HG03280 (cell line): ENCODE measurements at regions not wholly inside any gene's neighbourhood (a gene's known extent, or its start where the extent isn't known, plus 50 kb on each side); places are given as distances from the start of the nearest gene placed in this dataset.

ENCODE experiments used
- ATAC-seq: cut with Tn5 transposase; IDR thresholded peaks from one replicate; pipeline ENCODE4 v1.9.1; 2021; ENCODE audit warnings: mild to moderate bottlenecking, moderate library complexity; ENCODE audit not compliant: unreplicated experiment

DNA sequence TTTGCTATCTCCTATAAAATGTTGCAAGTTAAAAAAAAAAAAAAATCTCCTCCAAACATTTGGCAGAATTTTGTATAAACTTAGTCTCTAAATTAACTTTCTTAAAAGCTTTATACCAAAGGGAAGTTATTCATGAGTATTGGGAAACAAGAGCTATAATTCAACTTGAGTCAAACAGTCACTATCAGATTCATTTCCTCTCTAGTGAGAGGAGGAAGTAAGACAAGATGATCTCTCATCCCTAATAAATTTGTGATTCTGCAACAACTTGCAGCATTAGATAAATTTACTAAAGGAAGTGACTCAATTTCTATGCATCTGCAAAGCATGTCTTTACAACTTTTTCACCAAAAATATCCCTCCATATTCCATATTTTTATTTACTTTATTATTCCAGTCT lies 135.4 kb upstream of the GNPDA2 start:
- ATAC-seq: no peak

DNA sequence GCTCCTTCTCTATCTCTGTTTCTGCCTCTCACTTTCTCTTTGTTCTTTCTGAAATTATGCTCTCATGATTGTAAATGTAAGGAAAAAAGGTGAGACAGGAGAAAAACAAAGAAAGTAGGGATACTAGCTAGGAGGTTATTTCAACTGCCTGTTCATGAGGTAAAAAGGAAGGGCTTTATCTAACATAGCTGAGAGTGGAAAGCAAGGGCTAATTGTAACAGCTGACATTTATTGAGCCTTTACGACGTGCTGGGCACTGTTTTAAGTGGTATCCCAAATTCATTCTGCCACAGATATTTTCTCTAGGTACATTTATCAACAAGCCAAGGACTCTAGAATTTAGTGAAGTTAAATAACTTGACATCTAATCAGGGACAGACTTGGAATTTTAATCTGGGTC lies 133.1 kb upstream of the GNPDA2 start:
- no peak for ATAC-seq

DNA sequence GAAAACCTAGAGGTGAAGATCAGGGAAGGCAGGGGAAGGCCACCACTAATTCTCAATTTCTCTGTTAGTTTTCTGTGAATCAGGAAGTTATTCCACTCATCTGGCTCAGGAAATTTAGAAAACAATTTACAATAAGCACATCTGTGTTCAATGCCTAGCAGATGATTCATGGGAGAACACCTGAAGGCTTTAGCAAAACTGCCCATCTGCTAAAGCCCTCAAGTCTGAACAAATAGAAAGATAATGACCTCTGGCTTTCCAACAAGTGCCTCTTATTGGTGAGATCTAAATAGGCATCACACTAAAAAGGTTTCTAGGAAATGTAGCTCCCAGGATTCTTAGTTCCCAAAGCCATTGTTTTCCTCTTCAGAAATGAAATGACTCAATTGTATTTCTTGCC lies 122.1 kb upstream of the GNPDA2 start:
- ATAC-seq: no peak

DNA sequence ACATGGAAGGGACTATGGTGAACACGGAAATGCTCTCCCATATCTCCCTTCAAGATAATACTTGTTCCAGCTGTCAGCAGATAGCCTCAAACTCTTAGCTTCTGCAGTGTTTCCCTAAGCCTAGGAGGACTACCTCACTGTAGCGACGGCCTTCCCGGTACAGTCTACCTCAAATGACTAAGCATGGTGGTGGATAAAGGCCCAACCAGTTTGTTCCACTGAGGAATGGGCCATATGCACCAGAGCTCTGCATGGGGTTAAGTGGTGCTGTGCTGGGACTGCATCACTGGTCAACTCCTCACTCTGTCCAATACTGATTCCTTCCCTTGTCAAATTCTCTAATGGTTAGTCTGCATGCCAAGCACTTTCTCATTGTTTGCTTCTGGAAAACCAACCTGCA lies 119.6 kb upstream of the GNPDA2 start:
- ATAC-seq: no peak

DNA sequence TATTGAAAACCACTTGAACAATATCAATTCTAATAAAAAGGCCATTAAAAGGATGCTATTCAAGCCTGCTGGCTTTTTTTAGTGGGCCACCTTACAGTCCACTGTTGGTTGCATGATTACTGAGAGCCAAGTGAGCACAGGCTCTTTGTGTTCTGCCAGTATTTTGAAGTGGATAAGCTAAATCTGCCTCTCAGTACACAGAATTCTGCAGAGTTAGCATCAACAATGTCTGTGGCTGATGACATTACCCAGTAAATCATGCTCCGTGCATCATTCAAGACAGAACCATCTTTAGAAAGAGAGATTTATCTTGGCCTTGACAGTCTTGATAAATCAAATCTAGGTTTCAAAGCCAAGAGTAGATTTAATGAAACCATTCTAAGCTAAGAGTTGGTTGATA lies 119.0 kb upstream of the GNPDA2 start:
- ATAC-seq: no peak

DNA sequence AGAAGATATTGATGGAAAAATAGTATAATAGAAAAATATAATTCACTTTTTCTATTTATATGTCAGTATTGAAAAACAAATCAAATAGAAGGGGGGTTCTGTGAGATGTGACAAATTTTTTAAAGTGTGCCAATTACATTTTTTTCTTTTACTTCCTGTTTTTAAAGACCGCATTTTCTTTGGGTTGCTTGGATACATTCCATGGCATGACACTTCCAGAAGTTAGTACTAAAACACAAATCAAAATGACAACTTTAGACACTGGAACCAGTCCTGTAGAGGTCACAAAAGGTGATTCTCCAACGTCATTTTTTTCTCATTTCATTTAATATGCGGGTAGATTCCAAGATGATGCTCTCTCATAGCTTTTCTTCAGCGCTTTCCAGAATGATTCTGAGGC lies 116.2 kb upstream of the GNPDA2 start:
- no peak for ATAC-seq

DNA sequence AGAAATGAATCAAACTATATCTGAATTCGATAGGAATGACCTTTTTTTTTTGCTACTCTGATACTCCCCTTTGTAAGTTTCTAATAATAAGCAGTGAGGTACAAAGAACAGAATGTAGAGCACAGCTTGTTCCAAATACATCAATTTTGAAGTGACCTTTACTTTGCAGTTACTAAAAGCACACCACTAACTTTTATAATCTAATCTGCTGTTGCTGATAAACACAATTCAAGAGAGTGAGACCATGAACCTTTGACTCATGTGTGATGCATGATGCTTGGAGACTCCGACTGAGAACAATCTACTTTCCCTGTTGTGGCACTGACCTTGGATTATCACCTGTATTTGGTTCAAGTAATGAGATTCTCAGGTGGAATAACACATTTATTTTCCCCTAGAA lies 91.6 kb upstream of the GNPDA2 start:
- no peak for ATAC-seq

DNA sequence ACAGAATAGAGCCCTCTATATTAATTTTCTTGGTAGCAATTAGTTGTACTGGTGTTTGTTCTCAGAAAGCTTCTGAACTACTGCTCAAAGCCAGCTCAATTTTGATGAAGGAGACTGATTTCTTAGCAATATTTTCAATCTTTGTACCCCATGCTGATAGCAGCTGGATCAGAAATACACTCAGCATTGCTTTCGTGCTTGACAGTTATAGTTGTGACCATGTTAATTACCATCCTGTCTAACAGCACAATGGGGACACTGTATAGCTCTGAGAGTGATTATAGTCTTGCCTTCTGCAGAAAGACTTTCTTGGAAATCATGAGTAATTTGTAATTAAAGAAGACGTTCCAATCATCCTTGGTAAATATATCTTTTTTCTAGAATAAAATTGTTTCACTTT lies 79.7 kb upstream of the GNPDA2 start:
- ATAC-seq: no peak

DNA sequence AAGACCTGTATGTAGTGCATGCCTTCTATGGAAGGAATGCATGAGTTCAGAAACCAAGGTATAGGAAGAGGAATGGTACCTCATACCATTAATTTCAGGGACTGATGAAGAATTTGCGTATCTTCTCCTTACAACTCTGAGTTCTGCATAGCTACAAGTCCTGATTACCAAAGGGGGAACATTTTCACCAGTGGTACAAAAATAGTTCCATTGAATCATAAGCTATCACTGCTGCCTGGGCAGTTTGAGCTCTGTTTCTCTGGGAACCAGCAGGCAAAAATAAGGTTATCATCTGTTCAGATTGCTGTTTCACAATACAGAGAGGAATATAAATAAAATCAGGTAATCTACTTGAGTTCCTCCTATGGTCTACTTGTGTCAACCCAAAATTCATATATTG lies 77.9 kb upstream of the GNPDA2 start:
- no peak for ATAC-seq

DNA sequence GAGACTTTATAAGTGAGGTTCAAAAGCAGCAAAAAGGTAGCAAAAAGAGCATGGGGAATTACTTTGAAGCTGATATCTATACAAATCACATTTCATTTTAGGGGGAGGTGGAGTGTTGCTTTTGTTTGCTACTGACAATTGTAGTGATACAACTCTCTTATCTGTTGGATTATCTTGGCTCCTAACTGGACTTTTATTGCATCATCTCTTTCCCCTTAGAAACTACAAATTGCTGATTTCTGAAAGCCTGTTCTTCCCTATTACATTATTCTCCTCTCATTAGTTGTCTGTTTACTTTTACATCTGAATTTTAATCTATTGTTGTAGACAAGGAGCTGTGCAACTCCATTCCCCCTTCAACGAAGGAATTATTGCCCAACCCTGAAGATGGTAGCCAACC lies 75.0 kb upstream of the GNPDA2 start:
- ATAC-seq: no peak

DNA sequence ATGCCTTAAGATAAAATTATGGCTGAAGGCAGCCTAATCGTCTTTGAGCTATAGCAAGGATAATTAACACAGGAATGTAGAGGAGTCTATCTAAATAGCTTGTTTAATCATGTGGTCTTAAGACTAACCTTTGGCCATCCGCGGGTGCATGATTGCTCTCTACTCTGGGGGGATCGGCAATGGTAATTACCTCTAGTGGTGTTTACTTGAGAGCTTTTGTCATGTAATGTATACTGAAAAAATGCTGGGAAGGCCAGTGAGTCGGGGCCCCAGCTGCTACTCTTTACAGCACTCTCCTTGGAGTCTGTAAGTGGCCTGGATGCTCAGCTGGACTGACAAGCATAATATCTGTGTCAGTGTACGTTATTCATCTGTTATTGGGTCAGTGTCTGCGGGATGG lies 65.5 kb upstream of the GNPDA2 start:
- no peak for ATAC-seq

DNA sequence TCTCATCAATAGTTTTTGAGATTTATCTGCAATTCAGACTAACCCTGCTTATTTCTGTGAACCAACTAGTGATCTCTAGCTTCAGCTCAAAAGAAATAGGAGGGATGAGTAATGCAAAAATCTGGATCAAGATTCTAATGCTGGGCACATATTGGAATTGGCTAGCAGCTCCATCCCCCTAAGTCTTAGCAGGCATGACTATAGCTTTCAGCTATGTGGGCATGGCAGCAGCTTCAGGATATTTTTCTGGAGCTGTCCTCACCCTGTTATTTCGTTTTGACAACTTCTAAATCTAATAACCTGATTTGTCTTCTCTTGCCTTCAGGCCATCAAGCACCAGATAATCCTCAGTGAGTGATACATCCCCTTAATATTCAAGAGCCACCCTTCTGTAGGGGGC lies 50.8 kb upstream of the GNPDA2 start:
- no peak for ATAC-seq
